NCI-H345 (cell line): ENCODE measurements at regions not wholly inside any gene's neighbourhood (a gene's known extent, or its start where the extent isn't known, plus 50 kb on each side); places are given as distances from the start of the nearest gene placed in this dataset.
A peak's percentile ranks its signal among the peaks of the same experiment; 100 is the strongest.
"Not testable (repeated sequence)": the region's sequence is repeated elsewhere in the genome, so short reads cannot be mapped to it uniquely, and the experiment has no call there.

Experiments
- DNase-seq: peaks from one replicate; lab custom pipeline; 2025; lab: John Stamatoyannopoulos, UW

DNA sequence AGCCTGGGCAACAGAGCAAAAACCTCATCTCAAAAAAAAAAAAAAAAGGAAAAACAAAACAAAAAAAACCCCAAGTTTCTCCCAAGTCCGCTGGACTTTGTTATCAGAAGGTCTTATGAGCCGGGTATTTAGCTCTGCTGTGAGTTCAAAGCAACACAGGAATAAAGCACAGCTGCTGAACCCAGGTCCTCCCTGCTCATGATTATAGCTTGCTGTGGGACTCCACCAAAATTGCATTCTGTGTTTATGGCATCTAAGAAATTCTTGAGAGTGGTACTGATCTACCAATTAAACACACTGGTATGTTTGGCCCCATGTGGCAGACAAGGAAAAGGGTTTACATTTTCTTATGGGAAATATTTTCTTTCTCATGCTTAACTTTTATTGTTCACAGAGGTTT lies 93.6 kb upstream of the NEDD9 start:
- DNase-seq: no peak

DNA sequence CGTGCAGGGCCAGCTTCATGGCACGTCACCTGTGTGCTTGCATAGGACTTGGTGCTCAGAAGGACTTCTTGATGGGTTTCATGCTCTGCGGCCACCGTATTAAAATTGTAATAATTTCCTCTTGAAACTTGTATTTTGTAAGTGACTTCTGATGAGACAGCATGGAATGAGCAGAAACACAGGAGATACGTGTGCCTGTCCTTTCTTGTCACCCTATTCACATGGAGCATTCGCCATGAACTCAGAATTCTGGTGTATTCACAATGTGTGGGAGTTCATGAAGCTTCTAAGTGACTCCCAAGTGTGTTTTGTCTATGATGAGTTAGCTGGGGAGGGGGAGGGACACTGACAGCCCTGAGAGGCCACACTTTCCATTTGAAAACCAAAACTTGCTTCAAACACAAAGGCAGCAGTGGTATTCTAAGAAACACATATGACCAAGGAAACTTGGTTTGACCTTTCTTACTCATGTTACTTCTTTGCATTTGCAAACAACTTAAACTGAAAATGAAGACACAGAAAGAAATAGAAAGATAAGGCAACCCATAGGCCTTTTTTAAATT lies 92.1 kb upstream of the NEDD9 start:
- no peak for DNase-seq

DNA sequence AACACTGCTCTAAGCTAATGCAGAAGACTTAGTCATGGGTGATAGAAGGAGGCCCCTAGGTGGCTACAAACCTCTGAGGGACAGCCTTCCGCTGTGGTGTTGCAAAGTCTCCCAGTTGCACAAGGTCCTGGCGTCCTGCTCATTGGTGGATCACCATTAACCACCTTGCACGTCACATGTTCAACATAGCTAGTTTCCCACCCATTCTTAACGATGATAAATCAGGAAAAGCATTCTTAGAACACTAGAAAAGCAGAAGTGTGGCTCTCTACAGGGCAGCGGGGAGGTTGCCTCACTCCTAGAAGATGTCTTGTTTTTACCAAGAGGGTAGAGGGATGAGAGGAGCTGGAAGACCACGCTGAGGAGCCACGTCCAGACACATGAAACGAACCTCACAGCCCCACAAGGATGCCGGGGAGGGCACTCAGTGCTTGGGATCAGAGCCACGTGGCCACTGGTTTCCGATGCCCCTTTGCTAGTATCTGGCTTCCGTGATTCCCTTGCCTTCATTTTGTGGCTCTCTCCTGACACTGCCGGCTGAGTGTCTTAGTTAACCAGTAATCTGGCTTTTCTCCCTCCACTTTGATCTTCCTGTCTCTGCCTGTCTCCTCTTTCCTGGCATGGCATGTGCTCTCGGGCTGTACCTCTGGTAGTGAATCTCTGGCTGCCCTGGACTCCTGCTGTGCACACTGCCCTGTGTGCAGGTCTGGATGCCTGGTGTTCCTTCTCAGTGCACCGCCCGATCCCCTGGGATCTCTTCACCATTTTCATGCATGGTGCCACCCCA lies 91.4 kb upstream of the NEDD9 start:
- DNase-seq: no peak

DNA sequence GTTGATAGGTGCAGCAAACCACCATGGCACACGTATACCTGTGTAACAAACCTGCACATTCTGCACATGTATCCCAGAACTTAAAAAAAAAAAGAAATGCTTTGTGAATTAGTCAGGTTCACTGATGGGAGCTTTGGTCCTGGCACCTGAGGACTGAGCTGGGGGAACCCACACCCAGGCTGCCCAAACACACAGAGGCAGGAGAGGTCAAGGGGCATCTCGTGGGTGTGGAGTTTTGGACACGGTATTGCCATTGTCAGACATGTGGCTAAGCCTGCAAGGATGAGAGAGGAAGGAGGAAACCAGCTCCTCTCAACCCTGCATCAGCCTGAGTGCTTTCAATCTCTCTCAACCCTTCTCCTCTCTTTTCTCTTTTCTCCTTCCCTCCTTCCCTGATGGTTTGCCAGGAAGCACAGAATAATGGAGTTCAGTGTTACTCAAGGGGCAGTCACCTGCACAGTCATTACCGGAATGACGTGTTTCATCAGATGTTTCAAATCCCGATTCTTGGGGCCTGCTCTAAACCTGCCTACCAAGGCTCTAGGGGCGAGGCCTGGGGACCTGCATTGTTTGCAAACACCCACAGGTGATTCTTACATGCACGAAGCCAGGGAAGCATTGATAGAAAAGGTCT lies 89.9 kb upstream of the NEDD9 start:
- DNase-seq: no peak

DNA sequence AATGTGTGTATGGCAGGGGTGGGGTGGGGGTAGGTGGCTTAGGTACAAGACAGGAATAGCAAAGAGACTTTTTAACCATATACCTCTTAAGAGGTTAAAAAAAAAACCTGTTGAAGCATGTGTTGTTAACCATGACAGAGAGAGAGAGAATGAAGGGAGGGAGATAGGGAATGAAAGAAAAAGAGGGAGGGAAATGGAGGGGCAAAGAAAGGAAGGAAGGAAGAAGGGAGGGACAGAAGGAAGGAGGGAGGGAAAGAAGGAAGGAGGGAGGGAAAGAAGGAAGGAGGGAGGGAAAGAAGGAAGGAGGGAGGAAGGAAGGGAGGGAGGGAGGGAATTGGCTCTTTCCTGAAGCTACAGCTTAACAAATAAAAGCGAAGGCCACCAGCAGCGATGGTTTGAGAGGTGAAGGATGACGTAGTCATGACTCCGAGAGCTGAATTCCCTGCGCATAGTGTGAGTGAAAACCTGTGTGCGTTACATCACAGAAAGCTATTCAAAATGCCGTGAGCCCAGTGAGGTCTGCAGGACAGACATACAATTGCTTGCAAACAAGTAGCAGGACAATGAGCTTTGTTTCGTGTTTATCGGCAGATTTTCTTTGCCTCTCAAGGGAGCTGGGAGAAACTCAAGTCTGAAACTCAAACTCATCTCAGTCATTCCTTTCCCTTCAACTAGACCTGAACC lies 88.6 kb upstream of the NEDD9 start:
- DNase-seq: no peak

DNA sequence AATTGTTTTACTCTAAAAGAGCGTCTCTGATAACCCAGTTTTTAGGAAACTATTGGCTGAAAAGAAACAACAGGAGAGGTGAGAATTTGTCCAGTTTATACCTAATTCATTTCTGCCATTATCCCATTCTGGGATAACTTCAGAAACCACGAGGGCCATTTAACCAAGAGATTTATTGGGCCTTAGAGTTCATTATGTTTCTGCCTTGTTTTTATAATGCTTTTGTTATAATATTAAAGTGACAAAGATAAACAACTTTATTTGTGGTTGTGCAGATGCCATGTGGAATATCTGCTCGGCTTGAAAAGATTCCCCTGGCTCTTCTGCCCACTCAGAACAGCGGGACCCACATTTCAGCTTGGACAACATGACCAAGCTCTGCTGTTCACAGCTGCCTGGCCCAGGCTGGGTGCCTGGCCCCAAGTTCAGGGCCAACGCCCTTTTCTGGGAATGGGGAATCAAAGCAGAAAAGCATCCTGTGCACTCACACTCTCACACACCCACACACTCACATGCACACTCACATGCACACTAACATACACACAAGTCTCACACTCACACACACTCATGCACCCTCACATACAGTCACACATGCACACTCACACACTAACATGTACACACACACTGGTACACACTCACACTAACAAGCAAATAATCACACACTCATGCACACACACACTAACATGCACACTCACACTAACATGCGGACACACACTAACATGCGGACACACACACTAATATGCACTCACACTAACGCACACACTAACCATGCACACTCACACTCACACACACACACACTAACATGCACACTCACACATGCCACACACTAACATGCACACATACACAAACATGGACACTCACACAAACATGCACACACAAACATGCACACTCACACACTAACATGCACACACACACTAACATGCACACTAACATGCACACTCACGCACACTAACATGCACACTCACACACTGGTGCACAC lies 86.7 kb upstream of the NEDD9 start:
- DNase-seq: no peak

DNA sequence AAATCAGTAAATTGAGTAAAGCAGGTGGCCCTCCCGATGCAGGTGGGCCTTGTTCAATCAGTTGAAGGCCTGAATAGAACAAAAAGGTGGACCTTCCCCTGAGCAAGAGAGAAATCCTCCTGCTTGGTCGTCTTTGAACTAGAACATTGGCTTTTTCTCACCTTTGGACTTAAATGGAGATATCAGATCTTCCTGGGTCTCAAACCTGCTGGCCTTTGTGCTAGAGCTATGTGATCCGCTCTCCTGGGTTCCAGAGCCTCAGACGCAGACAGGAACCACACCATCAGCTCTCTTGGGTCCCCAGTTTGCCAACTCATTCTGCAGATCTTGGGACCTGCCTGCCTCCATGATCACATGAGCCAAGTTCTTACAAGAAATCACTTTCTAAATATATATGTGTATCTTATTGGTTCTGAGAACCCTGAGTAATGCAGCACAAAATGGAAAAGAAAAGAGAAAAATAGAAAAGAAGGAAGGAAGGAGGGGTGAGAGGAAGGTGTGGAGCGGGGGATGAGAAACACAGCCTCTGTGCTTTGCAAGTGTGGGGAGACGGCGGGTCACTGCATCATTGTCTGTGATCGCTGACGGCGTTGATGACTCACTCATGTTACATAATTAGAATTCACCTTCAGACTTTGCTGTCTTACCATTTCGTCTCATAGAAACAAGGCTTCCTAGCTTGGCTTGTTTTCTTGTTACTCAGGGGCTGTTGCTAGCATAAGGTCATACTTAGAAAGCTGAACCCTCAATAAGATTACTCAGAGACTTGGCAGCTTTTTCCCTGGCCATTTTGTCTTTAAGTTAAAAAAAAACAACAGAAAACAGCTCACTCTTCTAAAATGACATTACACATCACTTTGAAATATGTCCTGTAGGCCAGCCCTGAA lies 85.7 kb upstream of the NEDD9 start:
- DNase-seq: no peak

DNA sequence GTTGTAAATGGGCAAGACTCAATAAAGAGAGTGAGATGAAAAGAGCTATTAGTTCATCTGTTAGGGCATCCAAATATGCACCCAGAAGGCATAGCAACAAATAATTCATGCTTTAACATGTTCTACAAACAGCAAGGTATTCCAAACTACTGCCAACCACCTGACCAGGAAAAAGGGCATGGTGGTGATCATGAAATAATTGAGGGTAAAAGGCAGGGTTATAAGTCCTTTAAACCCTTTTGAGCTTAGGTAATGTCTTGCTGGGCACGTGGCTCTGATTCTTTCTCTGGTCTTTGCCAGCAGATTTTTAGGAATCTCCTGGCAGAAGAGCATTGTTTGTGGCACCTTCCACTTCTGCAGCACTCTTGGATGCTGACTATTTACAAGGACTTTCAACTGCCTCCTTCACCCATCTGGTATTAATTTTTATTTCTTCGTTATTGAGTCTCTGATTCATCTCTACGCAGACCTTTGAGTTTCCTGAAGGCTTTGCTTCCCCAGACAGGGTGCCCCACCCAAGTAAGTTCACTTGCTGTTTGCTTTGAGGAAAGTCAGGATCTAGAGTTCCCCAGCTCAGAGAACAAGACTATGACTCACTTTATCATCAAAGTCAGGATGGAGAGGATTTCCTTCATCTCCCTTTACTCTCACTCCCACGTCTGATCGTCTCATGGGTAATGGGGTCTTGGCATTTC lies 83.4 kb upstream of the NEDD9 start:
- DNase-seq: no peak

DNA sequence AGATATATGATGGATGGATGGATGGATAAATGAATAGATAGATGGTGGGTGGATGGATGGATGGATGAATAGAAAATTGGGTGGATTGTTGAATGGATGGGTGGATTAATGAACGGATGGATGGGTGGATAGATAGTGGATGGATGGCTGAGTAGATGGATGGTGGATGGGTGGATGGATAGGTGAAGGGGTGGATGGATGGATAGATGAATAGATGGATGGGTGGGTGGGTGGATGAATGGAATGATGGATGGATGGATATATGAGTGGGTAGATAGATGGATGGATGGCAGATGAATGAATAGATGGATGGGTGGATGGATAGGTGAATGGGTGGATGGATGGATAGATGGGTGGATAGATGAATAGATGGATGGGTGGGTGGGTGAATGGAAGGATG lies 80.7 kb upstream of the NEDD9 start:
- no peak for DNase-seq

DNA sequence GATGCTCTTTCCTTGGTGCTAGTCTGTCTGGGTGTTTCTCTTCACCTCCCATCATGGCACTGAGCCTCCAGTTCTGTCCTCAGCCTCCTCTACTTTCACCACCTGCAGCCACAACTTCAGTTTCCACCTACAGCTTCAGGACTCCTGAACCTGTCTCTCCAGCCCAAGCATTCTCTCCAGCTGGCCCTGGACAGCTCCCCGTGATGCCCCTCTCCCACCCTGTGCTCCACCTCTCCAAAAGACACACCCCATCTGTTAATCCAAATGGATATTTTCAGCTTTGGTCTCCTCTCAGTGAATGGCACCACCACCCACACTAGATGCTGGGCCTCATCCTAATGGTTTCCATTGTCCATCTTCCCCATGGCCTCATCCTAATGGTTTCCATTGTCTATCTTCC lies 79.5 kb upstream of the NEDD9 start:
- no peak for DNase-seq

DNA sequence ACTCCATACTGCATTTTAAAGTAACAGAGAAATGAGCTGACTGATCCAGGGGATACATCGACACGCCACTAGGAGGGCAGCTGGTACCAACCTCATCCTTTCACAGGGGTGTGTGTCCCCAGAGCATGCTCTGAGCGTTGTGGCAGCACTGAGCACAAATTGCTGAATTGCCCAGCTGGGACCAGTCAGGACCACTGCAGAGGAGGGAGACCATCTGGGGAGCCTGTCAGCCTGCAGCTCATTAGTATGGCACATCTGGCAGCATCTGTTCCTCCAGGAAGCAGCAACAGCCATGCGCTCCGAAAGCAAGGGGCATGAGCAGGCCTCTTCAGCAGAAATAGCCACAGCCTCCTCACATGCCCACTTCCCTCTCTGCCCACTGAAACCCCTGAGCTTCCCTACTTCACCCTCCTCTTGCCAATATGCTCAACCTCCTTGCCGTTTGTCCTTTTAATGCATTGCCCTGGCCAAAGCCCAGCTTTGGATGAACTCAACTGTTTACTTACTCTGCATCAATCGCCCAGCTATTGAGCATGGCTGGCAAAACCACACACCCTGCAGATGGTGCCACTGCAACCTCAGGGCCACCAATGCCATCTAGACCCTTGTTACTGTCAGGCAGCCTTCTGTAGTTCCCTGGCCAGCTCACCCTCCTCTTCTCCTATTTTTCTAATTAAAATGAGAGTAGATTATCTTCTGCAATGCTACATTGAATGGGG lies 77.6 kb upstream of the NEDD9 start:
- DNase-seq: no peak

DNA sequence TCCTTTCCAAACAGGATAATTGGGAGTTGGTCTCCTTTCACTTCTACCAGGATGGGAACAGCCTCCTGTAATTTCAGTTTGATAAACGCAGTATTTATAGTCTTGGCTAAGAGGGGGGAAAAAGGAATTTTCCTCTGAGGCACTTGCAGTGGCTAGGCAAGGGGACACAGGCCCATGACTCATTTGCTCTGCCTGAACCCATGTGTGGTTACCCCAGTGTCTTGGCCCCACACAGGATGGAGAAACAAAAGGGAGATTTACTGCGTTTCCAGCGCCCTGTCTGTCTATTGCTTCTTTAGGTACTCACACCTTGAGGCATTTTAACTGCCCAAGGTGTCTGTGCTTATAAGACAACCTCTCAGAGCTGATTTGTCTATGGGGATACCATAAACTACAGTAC lies 74.8 kb upstream of the NEDD9 start:
- DNase-seq: no peak

DNA sequence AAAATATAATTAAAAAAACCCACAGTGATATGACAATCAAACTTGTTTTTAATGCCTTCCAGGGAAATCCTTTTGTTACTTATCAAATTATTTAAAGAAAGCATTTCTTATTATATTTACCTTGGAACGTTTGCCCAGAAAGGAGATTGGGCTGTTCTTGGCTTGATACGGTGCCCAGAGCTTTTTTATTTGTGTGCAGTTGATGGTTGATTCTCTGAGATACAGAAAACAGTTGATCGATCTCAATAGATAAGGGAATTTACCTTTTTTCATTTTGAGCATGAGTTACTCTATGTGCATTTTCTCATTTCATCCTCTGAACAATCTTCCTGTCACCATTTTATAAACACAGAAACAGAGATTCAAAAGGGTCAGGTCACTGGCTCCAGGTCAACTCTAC lies 72.5 kb upstream of the NEDD9 start:
- no peak for DNase-seq

DNA sequence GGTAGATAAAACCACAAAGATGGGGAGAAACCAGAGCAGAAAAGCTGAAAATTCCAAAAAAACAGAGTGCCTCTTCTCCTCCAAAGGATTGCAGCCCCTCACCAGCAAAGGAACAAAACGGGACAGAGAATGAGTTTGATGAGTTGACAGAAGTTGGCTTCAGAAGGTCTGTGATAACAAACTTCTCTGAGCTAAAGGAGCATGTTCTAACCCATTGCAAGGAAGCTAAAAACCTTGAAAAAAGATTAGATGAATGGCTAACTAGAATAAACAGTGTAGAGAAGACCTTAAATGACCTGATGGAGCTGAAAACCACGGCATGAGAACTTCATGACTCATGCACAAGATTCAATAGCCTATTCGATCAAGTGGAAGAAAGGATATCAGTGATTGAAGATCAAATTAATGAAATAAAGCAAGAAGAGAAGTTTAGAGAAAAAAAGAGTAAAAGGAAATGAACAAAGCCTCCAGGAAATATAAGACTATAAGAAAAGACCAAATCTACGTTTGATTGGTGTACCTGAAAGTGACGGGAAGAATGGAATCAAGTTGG lies 67.5 kb upstream of the NEDD9 start:
- DNase-seq: not testable (repeated sequence)

DNA sequence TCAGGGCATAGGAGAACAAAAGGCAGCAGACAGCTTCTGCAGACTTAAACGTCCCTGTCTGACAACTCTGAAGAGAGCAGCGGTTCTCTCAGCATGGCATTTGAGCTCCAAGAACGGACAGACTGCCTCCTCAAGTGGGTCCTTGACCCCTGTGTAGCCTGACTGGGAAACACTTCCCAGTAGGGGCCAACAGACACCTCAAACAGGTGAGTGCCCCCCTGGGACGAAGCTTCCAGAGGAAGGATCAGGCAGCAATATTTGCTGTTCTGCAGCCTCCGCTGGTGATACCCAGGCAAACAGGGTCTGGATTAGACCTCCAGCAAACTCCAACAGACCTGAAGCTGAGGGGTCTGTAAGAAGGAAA lies 66.9 kb upstream of the NEDD9 start:
- not testable (repeated sequence) for DNase-seq

DNA sequence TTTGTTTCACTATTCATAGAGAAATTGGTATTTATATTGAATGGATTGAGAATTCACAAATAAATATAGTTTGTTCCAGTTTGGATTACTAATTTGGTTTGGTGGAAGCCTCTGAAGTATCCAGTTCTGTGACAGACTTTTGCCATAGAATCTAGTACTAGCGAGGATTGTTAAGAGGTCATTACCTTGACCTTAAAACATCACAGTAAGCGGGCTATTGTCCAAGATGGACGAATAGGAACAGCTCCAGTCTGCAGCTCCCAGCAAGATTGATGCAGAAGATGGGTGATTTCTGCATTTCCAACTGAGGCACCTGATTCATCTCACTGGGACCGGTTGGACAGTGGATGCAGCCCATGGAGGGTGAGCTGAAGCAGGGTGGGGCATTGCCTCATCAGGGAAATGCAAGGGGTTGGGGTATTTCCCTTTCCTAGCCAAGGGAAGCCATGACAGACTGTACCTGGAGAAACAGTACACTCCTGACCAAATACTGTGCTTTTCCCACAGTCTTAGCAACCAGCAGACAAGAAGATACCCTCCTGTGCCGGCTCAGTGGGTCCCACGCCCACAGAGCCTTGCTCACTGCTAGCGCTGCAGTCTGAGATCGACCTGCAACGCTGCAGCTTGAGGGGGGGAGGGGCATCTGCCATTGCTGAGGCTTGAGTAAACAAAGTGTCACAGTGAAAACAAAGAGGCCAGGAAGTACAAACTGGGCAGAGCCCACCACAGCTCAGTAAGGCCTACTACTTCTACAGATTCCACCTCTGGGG lies 66.4 kb upstream of the NEDD9 start:
- DNase-seq: peak; percentile 1

DNA sequence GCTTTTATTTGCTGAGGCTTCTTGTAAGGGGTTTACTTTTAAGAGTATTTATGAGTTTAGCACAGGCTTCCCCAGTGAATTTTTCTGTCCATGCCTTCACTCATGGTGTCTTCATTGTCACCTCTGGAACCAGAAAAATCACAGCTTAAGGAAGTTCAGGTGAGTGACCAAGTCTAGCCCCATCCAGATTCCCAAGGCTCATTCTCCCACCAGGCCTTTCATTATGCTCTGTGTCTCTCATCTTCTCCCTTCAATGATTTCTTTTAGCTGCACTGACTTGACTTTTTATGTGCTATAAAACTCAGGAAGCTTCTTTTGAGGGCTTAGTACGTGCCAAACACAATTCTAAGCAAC lies 64.9 kb upstream of the NEDD9 start:
- no peak for DNase-seq
